ENCODE measurements at regions not wholly inside any gene's neighbourhood (a gene's known extent, or its start where the extent isn't known, plus 50 kb on each side); places are given as distances from the start of the nearest gene placed in this dataset.

- no peak overlapping the region for H3K4me2 ChIP-seq (ENCODE audit: insufficient read depth, insufficient read length, low read length)
- Mint-ChIP-seq H3K27ac (no peak overlapping the region), H3K4me3 (no peak overlapping the region), H3K27me3 (ENCODE audit: low read depth) (no peaks in the 10 kb centered on the region), H3K36me3 (ENCODE audit: insufficient read depth in 1 of 3, low read depth in 3 of 3) (peaks cover 4 to 10% (median 9%) of the 10 kb centered on the region in 3 experiments; a peak in 5 of 7 replicates), H3K9me3 (peaks cover 80 to 86% of the 10 kb centered on the region in 2 experiments), H3K4me1 (no peaks in the 10 kb centered on the region)
- no peaks in the 10 kb centered on the region for H3K79me1 ChIP-seq (ENCODE audit: insufficient read depth, low read depth, low read length, poor library complexity, severe bottlenecking)
- no peak overlapping the region for H2BK20ac ChIP-seq (ENCODE audit: low read depth, low read length, poor library complexity, severe bottlenecking)
- H3K27me3 ChIP-seq (ENCODE audit: insufficient read depth, low read length), result no peaks in the 10 kb centered on the region
- no peak overlapping the region for H3T11ph ChIP-seq (ENCODE audit: low read length)
- H3K9me3 ChIP-seq (ENCODE audit: control insufficient read depth, low read depth, low read length), result peaks cover 52% of the 10 kb centered on the region
- no peak overlapping the region for H3K9ac ChIP-seq (ENCODE audit: extremely low read depth, insufficient read length, low read length)
- H2BK12ac ChIP-seq (ENCODE audit: insufficient read length, low read depth, low read length), result no peak overlapping the region
- no peaks in the 10 kb centered on the region for H3K23me2 ChIP-seq (ENCODE audit: insufficient read length, low read depth, low read length, poor library complexity, severe bottlenecking)
- no peak overlapping the region for H3K23ac ChIP-seq (ENCODE audit: insufficient read length, low read depth, low read length)
- H2AFZ ChIP-seq (ENCODE audit: low read length), result no peak overlapping the region
- H2BK15ac ChIP-seq (ENCODE audit: low read depth, low read length), result no peak overlapping the region
- H3K27ac ChIP-seq (ENCODE audit: insufficient read length, low read depth, low read length), result no peak overlapping the region
- no peak overlapping the region for H2BK120ac ChIP-seq (ENCODE audit: low read depth, low read length, poor library complexity, severe bottlenecking)
- no peak overlapping the region for H3K18ac ChIP-seq (ENCODE audit: insufficient read length, low read depth, low read length)
- WGBS (ENCODE audit: extremely low coverage, insufficient read length, low lambda C conversion rate), result no CpG with 5 or more reads among the region's 5 CpGs
- H4K20me1 ChIP-seq (ENCODE audit: control insufficient read depth, insufficient read depth, insufficient read length), result no peaks in the 10 kb centered on the region
- no peak overlapping the region for H2AK5ac ChIP-seq (ENCODE audit: insufficient read length, low read length)
- H3K4me1 ChIP-seq (ENCODE audit: insufficient read depth, low read length), result no peaks in the 10 kb centered on the region
- no peak for DNase-seq
- H2BK5ac ChIP-seq (ENCODE audit: insufficient read length, low read length), result no peak overlapping the region
- H3K4ac ChIP-seq (ENCODE audit: low read depth, low read length), result no peak overlapping the region
- H4K8ac ChIP-seq (replicated peaks; ENCODE audit: insufficient read length, low read depth, low read length), result no peak overlapping the region
- no peak overlapping the region for H3K14ac ChIP-seq (ENCODE audit: insufficient read depth, low read length)
- H4K91ac ChIP-seq (ENCODE audit: insufficient read length, low read depth, low read length), result no peak overlapping the region
- no peak for TF ChIP-seq CTCF (conservative IDR thresholded peaks at IDR 0.05)
- no peaks in the 10 kb centered on the region for H3K79me2 ChIP-seq (ENCODE audit: insufficient read depth, low read length)
- no peak overlapping the region for H3K56ac ChIP-seq (ENCODE audit: insufficient read length, low read depth, low read length)
- H4K5ac ChIP-seq (ENCODE audit: insufficient read length, low read depth, low read length), result no peak overlapping the region
Measured at GRCh38 chr7:64431838-64432237, 118.1 kb downstream of the ZNF736 start.
